CD4-positive, alpha-beta T cell (primary cell): ENCODE measurements at regions not wholly inside any gene's neighbourhood (a gene's known extent, or its start where the extent isn't known, plus 50 kb on each side); places are given as distances from the start of the nearest gene placed in this dataset.

Experiments
- ATAC-seq: fragments of 200-7000 bp; cut with Tn5 transposase; one replicate; pipeline ENCODE4 v1.10.0; 2022; ENCODE audit warnings: mild to moderate bottlenecking; ENCODE audit not compliant: poor library complexity
- CTCF ChIA-PET: fragments of 350-600 bp; sonication (Branson Sonifier 250); formaldehyde crosslinking; loops from one replicate; lab custom pipeline; 2021; ENCODE audit warnings: antibody characterized with exemption, inconsistent platforms; lab: Charles Lee
- POLR2A ChIA-PET: fragments of 350-600 bp; sonication (Branson Sonifier 250); formaldehyde crosslinking; loops from one replicate; lab custom pipeline; 2021; ENCODE audit warnings: antibody characterized with exemption, inconsistent platforms; lab: Charles Lee
- DNase-seq, 14 experiments: peaks; one replicate each; pipeline ENCODE4 v3.0.0-alpha.2; 2013 to 2020; ENCODE audit warnings: mixed read lengths in 2 of 14
- H3K27ac ChIP-seq, 2 donors: one replicate each; pipeline versions ENCODE4 v1.5.1 to v1.7.0; 2013; ENCODE audit warnings: low read length in 2 of 2, low read depth in 1 of 2, mild to moderate bottlenecking in 1 of 2
- H3K27me3 ChIP-seq, 2 experiments: 1 replicate in 1 of 2; 2 replicates in 1 of 2; pipeline versions ENCODE4 v1.6.1 to v1.7.0; 2013; ENCODE audit warnings: low read length in 2 of 2, control low read depth in 1 of 2, mild to moderate bottlenecking in 1 of 2, moderate library complexity in 1 of 2; ENCODE audit not compliant: insufficient read depth in 2 of 2, control insufficient read depth in 1 of 2
- H3K36me3 ChIP-seq: one replicate; pipeline ENCODE4 v1.6.1; 2013; ENCODE audit warnings: low read length, control low read depth; ENCODE audit not compliant: insufficient read depth
- H3K4me1 ChIP-seq: one replicate; pipeline ENCODE4 v1.6.1; 2013; ENCODE audit warnings: low read length, control low read depth; ENCODE audit not compliant: insufficient read depth
- H3K4me3 ChIP-seq: one replicate; pipeline ENCODE4 v1.5.1; 2013; ENCODE audit warnings: mild to moderate bottlenecking, low read length, moderate library complexity
- H3K9me3 ChIP-seq, 2 experiments: 1 replicate in 1 of 2; 2 replicates in 1 of 2; pipeline versions ENCODE4 v1.6.1 to v1.7.0; 2013; ENCODE audit warnings: low read length in 2 of 2, mild to moderate bottlenecking in 2 of 2, control low read depth in 1 of 2, moderate library complexity in 1 of 2; ENCODE audit not compliant: control insufficient read depth in 1 of 2, insufficient read depth in 1 of 2
- H3K27ac Mint-ChIP-seq: one replicate; pipeline ENCODE4 v1.8.0; 2020; ENCODE audit warnings: mixed read lengths
- H3K27me3 Mint-ChIP-seq: one replicate; pipeline ENCODE4 v1.8.0; 2021; ENCODE audit warnings: mixed read lengths
- H3K36me3 Mint-ChIP-seq: one replicate; pipeline ENCODE4 v1.8.0; 2021; ENCODE audit warnings: low read depth, mixed read lengths
- H3K4me1 Mint-ChIP-seq: one replicate; pipeline ENCODE4 v1.8.0; 2021; ENCODE audit warnings: low read depth, mixed read lengths
- H3K4me3 Mint-ChIP-seq: one replicate; pipeline ENCODE4 v1.8.0; 2020; ENCODE audit warnings: mild to moderate bottlenecking, mixed read lengths
- H3K9me3 Mint-ChIP-seq: one replicate; pipeline ENCODE4 v1.8.0; 2020; ENCODE audit warnings: mixed read lengths
- CTCF ChIP-seq: fragments of 200-600 bp; IDR thresholded peaks from one replicate; pipeline ENCODE4 v1.8.0; 2022; ENCODE audit warnings: antibody characterized with exemption, mild to moderate bottlenecking
- intact Hi-C, 2 experiments: fragments of 100-400 bp; cut with DNase I in 1 of 2; cut with micrococcal nuclease in 1 of 2; formaldehyde crosslinking; loops; one replicate each; pipeline versions ENCODE4 v1.15.1 to v1.9.0; 2023 to 2025; cut with DNase I, micrococcal nuclease

- no peak overlapping the region for H3K27ac ChIP-seq
- ChIA-PET POLR2A (no interaction called here), CTCF (no interaction called here)
- no peaks in the 10 kb centered on the region for H3K27me3 ChIP-seq
- Mint-ChIP-seq H3K27me3 (no peaks in the 10 kb centered on the region), H3K27ac (no peak overlapping the region), H3K4me3 (no peak overlapping the region), H3K9me3 (peaks cover 2% of the 10 kb centered on the region), H3K4me1 (no peaks in the 10 kb centered on the region), H3K36me3 (no peaks in the 10 kb centered on the region)
- no peaks in the 10 kb centered on the region for H3K4me1 ChIP-seq
- DNase-seq (no peak), ATAC-seq (no peak)
- H3K9me3 ChIP-seq: peaks cover 0 to 4% of the 10 kb centered on the region in 2 experiments
- intact Hi-C loops: no loop called here
- no peak overlapping the region for H3K4me3 ChIP-seq
- no peaks in the 10 kb centered on the region for H3K36me3 ChIP-seq
- TF ChIP-seq CTCF: no peak
Observed at GRCh38 chr18:56316727-56317126, 321.7 kb downstream of the TXNL1 start.

GRCh38 chr18:56315363-56315762, 323.0 kb downstream of the TXNL1 start:
- ChIA-PET POLR2A (no interaction called here), CTCF (no interaction called here)
- Histone ChIP-seq H3K27me3 (no peaks in the 10 kb centered on the region), H3K36me3 (no peaks in the 10 kb centered on the region), H3K27ac (no peak overlapping the region), H3K4me3 (no peak overlapping the region), H3K4me1 (no peaks in the 10 kb centered on the region), H3K9me3 (peaks cover 0 to 4% of the 10 kb centered on the region in 2 experiments)
- TF ChIP-seq CTCF: no peak
- no peak overlapping the region for H3K27ac Mint-ChIP-seq
- no peaks in the 10 kb centered on the region for H3K4me1 Mint-ChIP-seq
- H3K36me3 Mint-ChIP-seq: no peaks in the 10 kb centered on the region
- H3K27me3 Mint-ChIP-seq: no peaks in the 10 kb centered on the region
- no peak overlapping the region for H3K4me3 Mint-ChIP-seq
- H3K9me3 Mint-ChIP-seq: peaks cover 2% of the 10 kb centered on the region
- DNase-seq (no peak), ATAC-seq (no peak)
- intact Hi-C loops: no loop called here

- CTCF ChIA-PET: no interaction called here
- H3K27ac Mint-ChIP-seq: no peak overlapping the region
- no peak for DNase-seq
- Histone ChIP-seq H3K4me1 (no peaks in the 10 kb centered on the region), H3K27me3 (no peaks in the 10 kb centered on the region), H3K4me3 (no peak overlapping the region), H3K36me3 (no peaks in the 10 kb centered on the region), H3K27ac (no peak overlapping the region), H3K9me3 (peaks cover 0 to under 1% of the 10 kb centered on the region in 2 experiments)
- intact Hi-C loops: no loop called here
- POLR2A ChIA-PET: no interaction called here
- no peak overlapping the region for H3K4me3 Mint-ChIP-seq
- no peaks in the 10 kb centered on the region for H3K4me1 Mint-ChIP-seq
- no peaks in the 10 kb centered on the region for H3K36me3 Mint-ChIP-seq
- TF ChIP-seq CTCF: no peak
- H3K9me3 Mint-ChIP-seq: peaks cover 2% of the 10 kb centered on the region
- no peak for ATAC-seq
- H3K27me3 Mint-ChIP-seq: no peaks in the 10 kb centered on the region
Observed at GRCh38 chr18:56314396-56314795, 324.0 kb downstream of the TXNL1 start.
